ENCODE measurements at regions not wholly inside any gene's neighbourhood (a gene's known extent, or its start where the extent isn't known, plus 50 kb on each side); places are given as distances from the start of the nearest gene placed in this dataset.
"Not testable (repeated sequence)": the region's sequence is repeated elsewhere in the genome, so short reads cannot be mapped to it uniquely, and the experiment has no call there.

DNA sequence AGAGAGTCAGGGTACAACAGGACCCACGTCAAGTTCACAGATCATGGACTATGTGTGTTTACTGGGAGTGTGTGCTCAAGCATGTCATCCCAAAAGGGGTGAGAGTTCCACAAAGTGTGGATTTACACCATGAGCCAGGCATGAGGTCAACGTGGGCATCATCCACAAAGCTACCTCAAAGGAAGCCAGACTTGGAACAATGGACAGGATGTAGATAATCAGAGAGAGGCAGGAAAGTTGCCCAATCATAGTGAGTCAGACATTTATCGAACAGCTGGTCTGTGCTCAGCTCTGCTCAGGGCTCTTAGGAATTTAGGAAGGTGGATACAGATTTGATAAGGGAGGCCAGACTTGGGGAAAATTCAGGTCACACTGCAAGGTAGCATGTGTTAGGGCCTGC lies 317.2 kb upstream of the CDYL start:
- intact Hi-C loops (cut with DNase I), result no loop called here
- DNase-seq (ENCODE audit: low spot score), result no peak

DNA sequence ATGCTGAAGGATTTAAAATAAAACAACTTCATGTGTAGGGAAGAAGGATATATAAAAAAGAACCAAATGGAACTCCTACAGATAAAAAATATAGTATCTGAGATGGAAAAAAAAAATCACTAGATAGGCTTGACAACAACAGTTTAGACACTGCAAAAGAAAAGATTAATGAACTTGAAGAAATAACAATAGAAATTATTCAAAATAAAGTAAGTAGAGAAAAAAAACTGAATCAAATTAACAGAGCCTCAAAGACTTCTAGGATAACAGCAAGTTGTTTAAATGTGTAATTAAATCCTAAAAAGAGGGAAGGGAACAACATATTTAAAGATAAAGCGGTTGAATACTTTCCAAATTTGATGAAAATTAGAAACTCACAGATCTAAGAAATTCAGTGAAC lies 316.3 kb upstream of the ECI2 start:
- intact Hi-C loops (cut with DNase I), result no loop called here

DNA sequence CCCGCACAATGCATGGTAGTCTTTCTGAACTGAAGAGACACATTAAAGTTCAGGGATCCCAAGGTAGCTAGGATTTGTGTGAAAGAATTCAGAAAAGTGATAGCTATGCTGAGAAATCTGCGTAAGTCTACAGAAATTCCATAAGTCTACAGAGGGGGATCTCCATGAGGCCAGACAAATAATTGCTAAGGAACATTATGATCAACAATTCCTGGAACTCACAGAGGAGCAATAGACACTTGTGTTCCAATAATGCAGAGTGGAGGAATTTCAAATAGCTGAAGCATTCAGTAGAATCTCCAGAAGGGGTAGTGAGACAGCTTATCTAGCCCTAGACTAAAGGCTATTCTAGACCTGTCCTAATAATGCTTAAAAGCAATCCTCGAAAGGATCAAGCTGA lies 315.7 kb upstream of the ECI2 start:
- intact Hi-C loops (cut with DNase I), result no loop called here
- no peak for DNase-seq (ENCODE audit: low spot score)

More for the DNA sequence above, 316.3 kb upstream of the ECI2 start:
- no peak for DNase-seq (ENCODE audit: low spot score)

DNA sequence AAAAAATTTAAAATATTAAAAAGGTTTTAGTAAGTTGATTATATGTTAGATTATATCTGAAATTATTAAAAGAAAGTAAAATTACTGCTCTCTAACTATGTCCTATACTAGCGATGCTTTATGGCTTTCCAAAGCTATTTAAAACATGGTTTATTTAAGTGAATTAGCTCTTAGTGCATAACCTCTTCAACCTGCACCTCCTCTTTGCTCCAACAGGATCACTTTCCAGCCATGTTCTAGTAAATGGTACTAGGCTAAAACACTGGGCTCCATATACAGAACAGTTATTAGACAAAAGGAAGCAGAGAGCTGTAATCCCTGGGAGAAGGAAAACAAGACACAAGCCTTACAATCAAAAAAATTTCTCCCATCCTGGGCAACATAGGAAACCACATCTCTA lies 314.9 kb upstream of the ECI2 start:
- DNase-seq (ENCODE audit: low spot score), result no peak
- intact Hi-C loops (cut with DNase I), result no loop called here

DNA sequence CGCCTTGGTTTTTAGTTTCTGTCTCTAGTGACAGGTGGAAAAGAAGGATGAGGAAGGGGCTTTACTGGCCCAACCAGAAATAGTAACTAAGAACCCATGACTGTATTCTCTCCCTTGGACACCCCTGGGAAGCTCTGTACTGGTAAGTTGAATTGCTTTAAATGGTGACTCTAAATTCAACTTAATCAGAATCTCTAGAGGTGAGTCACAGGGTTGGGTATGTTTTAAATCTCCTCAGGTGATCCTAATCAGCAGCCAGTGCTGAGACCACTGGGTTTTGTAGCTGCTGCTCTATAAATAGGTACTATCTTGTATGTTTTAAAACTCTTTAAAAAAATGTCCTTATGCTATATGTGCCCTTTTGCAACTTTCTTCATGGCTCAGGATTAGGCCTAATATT lies 314.0 kb upstream of the ECI2 start:
- intact Hi-C loops (cut with DNase I), result no loop called here
- DNase-seq (ENCODE audit: low spot score), result no peak

DNA sequence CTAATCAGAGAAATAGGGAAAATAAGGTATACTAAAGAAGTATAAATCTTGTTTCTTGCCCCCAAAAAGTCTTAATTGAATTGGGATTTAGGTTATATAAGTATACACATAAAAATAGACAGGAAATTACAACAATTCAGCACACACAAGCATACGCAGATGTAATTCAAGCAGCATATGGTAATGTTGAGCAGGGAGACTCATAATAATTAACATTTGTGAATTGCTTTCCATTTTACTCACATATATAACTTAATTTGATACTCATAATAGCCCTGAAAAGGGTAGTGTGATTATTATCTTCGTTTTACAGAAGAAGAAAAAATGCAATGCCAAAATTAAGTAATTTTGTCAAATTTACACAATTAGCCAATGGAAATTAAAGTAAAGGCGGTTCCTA lies 313.5 kb upstream of the ECI2 start:
- intact Hi-C loops (cut with DNase I), result no loop called here
- DNase-seq (ENCODE audit: low spot score), result no peak

DNA sequence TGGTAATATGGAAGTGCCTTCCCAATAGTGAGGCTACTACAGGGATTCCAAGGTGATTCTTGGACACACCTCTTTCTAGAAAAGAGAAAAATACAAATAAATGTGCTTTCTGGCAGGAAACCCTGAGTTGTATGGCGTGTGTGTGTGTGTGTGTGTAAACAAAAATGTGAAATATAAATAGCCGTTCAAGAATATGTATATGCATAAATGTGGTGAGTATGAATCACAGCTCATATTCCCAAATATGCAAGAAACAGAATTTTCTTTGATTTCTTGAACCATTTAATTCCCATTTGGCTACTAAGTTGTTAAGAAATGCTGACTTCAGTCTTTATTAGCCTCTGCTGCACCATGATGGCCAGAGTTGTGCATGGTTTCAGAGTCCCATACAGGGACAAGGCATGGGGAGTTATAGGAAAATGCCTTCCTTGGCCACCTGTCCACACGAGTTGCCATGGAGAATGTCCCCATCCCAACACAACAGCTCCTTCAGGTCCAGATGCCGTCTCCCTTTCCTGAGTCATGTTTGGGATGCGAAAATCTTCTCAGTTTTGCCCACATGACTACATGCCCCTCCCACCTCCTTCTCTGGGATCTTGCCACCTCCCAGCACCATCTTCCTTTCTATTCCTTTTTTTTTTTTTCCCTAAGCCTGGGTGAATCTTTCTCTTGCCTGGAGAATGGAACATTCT lies 312.4 kb upstream of the ECI2 start:
- intact Hi-C loops (cut with DNase I), result no loop called here
- no peak for DNase-seq (ENCODE audit: low spot score)

DNA sequence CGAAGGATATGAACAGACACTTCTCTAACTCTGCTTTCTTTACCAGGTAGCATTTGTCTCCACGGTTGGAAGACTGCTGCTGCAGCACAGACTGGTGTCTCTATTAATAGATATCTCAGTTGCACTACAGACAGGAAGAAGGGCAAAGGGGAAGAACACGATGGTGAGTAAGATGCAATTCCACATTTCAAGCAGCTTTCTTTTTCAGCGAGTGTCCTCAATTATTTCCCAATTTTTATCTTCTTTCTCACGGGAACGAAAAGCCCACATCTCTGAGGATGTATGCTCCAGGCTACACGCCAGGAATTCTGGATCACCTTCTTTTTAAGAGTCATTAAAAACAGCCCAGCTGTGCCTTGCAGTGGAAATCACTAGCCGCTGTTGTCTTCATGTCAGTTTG lies 311.6 kb upstream of the ECI2 start:
- DNase-seq (ENCODE audit: low spot score), result no peak
- intact Hi-C loops (cut with DNase I), result no loop called here

DNA sequence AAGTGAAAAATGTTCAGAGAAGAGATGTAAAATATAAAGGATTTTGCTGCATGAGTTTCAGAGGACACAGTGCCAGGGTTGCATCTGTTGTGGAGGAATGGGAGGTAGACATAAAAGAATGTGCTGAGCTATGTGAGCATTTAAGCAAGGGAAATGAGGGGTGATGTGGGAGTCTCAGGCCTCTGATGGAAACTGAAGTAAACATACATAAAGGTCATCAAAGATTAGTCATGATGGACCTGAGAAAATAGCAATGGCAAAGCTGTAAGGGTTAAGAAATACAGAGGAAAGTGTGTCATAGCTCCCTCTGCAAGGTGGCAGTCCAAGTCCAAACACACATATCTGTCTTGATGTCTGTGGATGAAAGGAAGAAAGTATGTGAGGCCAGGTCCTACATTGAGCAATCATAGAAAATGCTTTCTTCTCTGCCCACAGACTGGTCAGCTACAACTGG lies 306.6 kb upstream of the ECI2 start:
- intact Hi-C loops (cut with DNase I), result no loop called here
- DNase-seq (ENCODE audit: low spot score), result no peak

DNA sequence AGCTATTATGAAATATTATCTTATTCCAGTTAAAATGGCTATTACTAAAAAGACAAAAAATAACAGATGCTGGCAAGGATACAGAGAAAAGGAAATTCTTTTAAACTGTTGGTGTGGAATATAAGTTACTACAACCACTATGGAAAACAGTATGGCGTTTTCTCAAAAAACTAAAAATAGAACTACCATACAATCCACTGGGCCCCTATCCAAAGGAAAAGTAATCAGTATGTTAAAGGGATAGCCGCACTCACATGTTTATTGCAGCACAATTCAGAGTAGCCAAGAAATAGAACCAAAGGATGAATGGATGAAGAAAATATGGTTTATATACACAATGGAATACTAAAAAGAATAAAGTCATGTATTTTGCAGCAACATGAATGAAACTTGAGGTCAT lies 303.8 kb upstream of the ECI2 start:
- intact Hi-C loops (cut with DNase I), result no loop called here
- no peak for DNase-seq (ENCODE audit: low spot score)

DNA sequence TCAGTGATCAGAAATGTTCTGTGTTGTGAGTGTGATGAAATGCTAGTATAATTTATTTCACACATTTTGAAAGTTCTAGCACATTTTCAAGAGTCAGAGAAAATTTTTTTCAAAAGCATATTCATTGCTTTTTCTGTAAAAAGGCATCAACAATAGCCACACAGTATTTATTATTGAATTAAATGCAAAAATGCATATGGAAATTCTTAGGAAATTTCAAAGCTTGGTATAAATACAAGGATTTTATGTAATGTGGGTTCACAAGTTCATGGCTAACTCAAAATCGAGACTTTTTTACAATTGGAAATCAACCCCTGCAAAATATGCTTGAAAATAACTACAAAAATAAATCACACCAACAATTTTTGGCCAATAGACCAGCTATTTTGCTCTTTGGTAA lies 302.0 kb upstream of the ECI2 start:
- intact Hi-C loops (cut with DNase I), result no loop called here
- no peak for DNase-seq (ENCODE audit: low spot score)

DNA sequence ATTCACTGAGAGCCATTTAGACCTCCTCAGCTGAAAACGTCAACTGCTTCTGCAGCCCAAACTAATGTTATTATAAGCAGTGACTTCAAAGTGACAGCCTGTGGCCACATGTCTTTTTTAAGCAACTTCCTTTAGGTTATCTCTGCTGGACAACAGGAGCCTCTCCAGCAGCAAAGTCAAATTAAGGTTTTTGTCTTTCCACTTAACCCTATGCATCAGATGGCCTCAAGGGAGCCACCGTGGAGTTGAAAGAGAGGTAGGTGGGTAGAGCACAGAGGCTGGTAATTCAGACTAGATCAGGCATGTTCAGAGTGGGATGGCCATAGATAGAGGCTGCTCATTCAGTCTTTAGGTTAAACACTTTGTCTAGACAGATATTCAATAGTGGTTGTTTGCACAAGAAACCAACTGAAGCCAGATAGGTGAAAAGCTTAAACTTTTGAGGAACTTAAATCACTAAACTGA lies 300.6 kb upstream of the ECI2 start:
- DNase-seq (ENCODE audit: low spot score), result no peak
- intact Hi-C loops (cut with DNase I), result no loop called here

DNA sequence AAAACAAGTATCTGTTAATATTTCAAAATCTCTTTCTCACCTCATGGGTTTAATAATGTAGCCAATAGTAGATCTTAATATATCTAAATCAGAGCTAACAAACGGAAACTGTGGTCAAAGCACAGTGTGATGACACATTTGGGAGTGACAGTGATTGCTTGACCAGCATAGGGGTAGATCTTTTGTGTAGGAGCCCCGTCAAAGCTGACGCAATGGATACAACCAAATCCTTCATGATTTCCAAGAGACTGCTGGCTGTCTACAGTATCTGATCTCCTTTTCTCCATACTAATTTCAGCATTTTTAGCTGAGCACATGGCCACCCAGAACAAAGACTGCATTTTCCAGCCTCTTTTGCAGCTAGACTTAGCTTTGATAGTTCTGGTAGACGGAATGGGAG lies 299.3 kb upstream of the ECI2 start:
- DNase-seq (ENCODE audit: low spot score), result no peak
- intact Hi-C loops (cut with DNase I), result no loop called here

DNA sequence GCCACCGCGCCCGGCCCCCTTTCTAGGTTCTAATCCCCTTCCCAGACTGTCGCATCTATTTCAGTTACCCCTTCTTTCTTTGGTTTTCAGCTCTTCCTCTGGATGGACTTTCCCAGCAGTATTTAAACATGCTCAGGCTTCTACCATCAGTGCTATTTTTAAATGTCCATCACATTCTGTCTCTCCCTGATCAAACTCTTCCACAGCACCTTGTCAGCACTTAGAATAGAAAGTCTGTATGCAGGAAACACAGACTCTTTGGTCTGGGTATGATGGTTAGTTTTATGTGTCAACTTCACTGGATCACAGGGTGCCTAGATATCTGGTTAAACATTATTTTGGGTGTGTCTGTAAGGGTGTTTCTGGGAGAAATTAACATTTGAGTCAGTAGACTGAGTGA lies 297.8 kb upstream of the ECI2 start:
- intact Hi-C loops (cut with DNase I), result no loop called here
- no peak for DNase-seq (ENCODE audit: low spot score)

DNA sequence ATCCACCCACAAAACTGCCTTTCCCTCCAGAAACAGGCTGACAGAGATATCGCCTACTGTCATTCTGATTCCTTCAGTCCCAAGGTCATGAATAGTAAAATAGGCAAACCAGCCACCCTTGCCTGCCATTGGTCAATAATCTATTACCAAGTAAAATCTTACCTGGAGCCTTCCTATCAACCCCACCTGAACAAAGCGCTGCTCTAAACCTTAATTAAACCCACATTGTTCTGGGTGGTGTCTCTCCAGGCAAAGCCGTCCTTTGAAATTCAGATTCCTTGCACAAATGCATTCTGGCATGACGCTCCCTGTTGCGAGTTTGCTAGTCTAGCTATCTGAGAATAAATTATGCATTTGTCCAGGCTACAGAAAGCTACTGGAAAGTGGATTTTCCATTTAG lies 291.6 kb upstream of the ECI2 start:
- intact Hi-C loops (cut with DNase I), result no loop called here
- no peak for DNase-seq (ENCODE audit: low spot score)

DNA sequence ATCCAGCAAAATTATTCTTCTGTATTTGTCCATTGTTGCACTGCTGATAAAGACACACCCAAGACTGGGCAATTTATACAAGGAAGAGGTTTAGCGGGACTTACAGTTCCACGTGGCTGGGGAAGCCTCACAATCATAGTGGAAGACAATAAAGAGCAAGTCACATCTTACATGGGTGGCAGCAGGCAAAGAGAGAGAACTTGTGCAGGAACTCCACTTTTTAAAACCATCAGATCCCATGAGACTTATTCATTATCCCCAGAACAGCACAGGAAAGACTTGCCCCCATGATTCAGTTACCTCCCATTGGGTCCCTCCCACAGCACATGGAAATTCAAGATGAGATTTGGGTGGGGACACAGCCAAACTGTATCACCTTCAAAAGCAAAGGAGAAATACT lies 286.5 kb upstream of the ECI2 start:
- DNase-seq (ENCODE audit: low spot score), result no peak
- intact Hi-C loops (cut with DNase I), result no loop called here

DNA sequence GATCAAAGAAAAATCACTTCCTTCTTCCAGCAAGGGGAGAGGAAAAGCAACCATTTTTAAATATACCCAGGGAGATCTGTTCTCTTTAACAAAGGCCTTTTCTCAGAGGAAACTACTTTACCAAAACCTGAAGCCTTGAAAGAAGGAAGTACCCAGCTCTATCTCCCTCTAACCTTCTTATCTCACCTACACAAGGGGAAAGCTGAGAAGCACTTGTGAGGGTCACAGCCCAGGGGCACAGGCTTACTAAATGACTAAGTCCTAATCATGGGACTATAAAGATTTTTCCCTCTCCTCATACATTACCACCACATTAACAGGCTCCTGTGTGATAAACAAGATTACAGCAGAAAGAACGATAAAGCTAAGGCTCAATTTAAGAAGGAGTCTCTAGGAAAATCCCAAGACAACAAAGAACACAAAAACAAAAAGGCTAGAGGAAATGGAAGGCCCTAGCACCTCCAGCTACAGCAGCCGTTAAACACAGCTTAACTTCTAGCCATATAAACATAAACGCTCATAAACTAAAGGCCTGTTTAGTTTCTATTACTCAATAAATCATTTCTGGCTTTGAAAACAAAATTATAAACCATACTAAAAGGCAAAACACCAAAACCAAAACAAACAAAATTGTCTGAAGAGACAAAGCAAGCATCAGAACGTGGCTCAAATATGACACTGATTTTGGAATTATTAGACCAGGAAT lies 284.9 kb upstream of the ECI2 start:
- intact Hi-C loops (cut with DNase I), result no loop called here
- DNase-seq (ENCODE audit: low spot score), result no peak

DNA sequence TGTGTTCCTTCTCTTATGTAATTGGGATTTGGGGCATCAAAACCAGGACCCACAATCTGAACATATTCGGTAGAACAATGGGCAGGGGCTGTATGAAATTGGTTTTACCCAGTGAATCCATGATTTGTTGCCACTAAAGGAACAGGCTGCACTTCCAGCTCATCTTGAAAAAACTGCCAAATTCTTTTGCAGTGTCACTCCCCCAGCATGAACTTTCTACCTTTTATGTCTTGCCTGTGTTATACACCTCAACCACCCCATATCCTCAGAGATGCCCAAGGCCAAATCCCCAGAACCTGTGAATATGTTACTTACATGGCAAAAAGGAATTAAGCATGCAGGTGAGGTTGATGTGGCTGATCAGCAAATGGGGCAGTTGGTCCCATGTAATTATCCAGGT lies 280.2 kb upstream of the ECI2 start:
- intact Hi-C loops (cut with DNase I), result no loop called here
- DNase-seq (ENCODE audit: low spot score), result no peak

DNA sequence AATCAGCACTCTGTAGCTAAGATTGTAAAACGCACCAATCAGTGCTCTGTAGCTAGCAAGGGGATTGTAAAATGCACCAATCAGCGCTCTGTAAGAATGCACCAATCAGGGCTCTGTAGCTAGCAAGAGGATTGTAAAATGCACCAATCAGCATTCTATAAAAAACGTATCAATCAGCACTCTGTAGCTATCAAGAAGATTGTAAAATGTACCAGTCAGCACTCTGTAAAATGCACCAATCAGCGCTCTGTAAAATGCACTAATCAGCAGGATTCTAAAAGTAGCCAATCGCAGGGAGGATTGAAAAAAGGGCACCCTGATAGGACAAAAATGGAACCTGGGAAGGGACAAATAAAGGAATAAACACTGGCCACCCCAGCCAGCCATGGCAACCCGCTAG lies 278.7 kb upstream of the ECI2 start:
- DNase-seq (ENCODE audit: low spot score); intact Hi-C loops (cut with DNase I): not testable (repeated sequence)

DNA sequence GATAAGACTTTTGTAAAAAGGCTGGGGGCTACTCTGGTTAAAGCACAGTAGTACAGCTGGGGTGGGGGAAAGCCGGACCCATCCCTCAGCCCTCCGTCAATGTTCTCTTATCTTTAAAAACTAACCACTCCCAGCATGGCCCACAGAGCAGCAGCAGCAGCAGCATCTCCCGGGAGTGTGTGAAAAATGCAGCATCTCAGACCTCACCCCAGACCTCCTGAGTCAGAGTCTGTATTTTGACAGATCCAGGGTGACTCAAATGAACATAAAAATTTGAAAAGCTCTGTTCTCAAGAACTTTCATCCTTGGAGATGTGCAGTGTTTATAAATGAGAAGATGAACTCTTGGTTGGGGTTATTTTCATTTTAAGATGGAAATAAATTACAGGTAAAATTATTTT lies 277.7 kb upstream of the ECI2 start:
- DNase-seq (ENCODE audit: low spot score), result no peak
- intact Hi-C loops (cut with DNase I), result no loop called here

DNA sequence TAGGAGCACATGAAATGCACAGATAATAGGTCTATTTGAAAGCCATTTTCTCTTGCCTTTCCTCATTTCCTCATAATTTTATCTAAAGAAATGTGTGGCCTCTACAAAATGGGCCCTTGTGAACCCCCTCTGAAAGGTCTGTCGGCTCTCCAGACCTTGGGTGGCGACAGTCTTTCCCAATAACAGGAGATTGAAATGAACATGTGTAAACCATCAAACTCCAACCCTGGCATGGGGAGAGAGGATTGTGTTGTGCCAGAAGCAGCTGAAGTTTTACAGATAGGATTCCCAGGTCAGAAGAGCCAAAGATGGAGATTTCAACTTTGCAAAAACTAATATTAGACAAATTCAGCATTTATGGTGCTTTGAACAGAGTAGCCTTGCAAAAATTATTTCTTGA lies 277.1 kb upstream of the ECI2 start:
- no peak for DNase-seq (ENCODE audit: low spot score)
- intact Hi-C loops (cut with DNase I), result no loop called here
